Left ventricle myocardium inferior (tissue), 1 donor: ENCODE measurements at regions not wholly inside any gene's neighbourhood (a gene's known extent, or its start where the extent isn't known, plus 50 kb on each side); places are given as distances from the start of the nearest gene placed in this dataset.

Experiments
- DNase-seq: peaks from one replicate; pipeline ENCODE4 v3.0.0-alpha.2; 2020
- H3K27ac ChIP-seq: fragments of 200-600 bp; replicated peaks from 2 replicates; pipeline ENCODE4 v1.8.0; 2021
- H3K27me3 ChIP-seq: fragments of 200-600 bp; 2 replicates; pipeline ENCODE4 v1.8.0; 2021; ENCODE audit warnings: low read depth
- H3K36me3 ChIP-seq: fragments of 200-600 bp; 2 replicates; pipeline ENCODE4 v1.8.0; 2021
- H3K4me1 ChIP-seq: fragments of 200-600 bp; 2 replicates; pipeline ENCODE4 v1.8.0; 2021
- H3K4me3 ChIP-seq: fragments of 200-600 bp; 2 replicates; pipeline ENCODE4 v1.8.0; 2021; ENCODE audit warnings: mild to moderate bottlenecking, moderate library complexity
- H3K9me3 ChIP-seq: fragments of 200-600 bp; replicated peaks from 2 replicates; pipeline ENCODE4 v1.8.0; 2021
- CTCF ChIP-seq: fragments of 200-600 bp; IDR thresholded peaks from 2 replicates; pipeline ENCODE4 v1.8.0; 2021; ENCODE audit warnings: antibody characterized with exemption, mild to moderate bottlenecking, borderline replicate concordance
- intact Hi-C: fragments of 100-400 bp; cut with micrococcal nuclease; formaldehyde crosslinking; loops from one replicate; pipeline ENCODE4 v1.11.0; 2022
- donor health status: DM: no; HTN: yes; CAD: no; lungs with severe emphysema.

GRCh38 chrY:15349351-15349750, 825.0 kb downstream of the NLGN4Y start:
- no peaks in the 10 kb centered on the region for H3K27me3 ChIP-seq
- no peaks in the 10 kb centered on the region for H3K36me3 ChIP-seq
- H3K9me3 ChIP-seq, result no peaks in the 10 kb centered on the region
- H3K27ac ChIP-seq, result no peak overlapping the region
- no peaks in the 10 kb centered on the region for H3K4me1 ChIP-seq
- no peak overlapping the region for H3K4me3 ChIP-seq
- TF ChIP-seq CTCF, result no peak
- intact Hi-C loops, result no loop called here
- no peak for DNase-seq

GRCh38 chrY:15355321-15355720, 831.0 kb downstream of the NLGN4Y start:
- H3K9me3 ChIP-seq, result no peaks in the 10 kb centered on the region
- no peak overlapping the region for H3K27ac ChIP-seq
- H3K4me1 ChIP-seq, result no peaks in the 10 kb centered on the region
- intact Hi-C loops, result no loop called here
- DNase-seq, result no peak
- H3K36me3 ChIP-seq, result no peaks in the 10 kb centered on the region
- no peak overlapping the region for H3K4me3 ChIP-seq
- no peak for TF ChIP-seq CTCF
- H3K27me3 ChIP-seq, result no peaks in the 10 kb centered on the region

- Histone ChIP-seq H3K27ac (no peak overlapping the region), H3K36me3 (no peaks in the 10 kb centered on the region), H3K4me3 (no peak overlapping the region), H3K4me1 (no peaks in the 10 kb centered on the region), H3K9me3 (no peaks in the 10 kb centered on the region), H3K27me3 (no peaks in the 10 kb centered on the region)
- TF ChIP-seq CTCF, result no peak
- no peak for DNase-seq
- intact Hi-C loops, result no loop called here
Observed at GRCh38 chrY:15360471-15360870, 836.1 kb downstream of the NLGN4Y start.

- Histone ChIP-seq H3K9me3 (no peaks in the 10 kb centered on the region), H3K36me3 (no peaks in the 10 kb centered on the region), H3K27ac (no peak overlapping the region), H3K27me3 (no peaks in the 10 kb centered on the region), H3K4me3 (no peak overlapping the region), H3K4me1 (no peaks in the 10 kb centered on the region)
- intact Hi-C loops, result no loop called here
- DNase-seq, result no peak
- TF ChIP-seq CTCF, result no peak
Observed at GRCh38 chrY:15364996-15365395, 840.7 kb downstream of the NLGN4Y start.

GRCh38 chrY:15368786-15369185, 844.5 kb downstream of the NLGN4Y start:
- H3K9me3 ChIP-seq, result no peaks in the 10 kb centered on the region
- no peak for TF ChIP-seq CTCF
- DNase-seq, result no peak
- H3K36me3 ChIP-seq, result no peaks in the 10 kb centered on the region
- no peaks in the 10 kb centered on the region for H3K27me3 ChIP-seq
- H3K27ac ChIP-seq, result no peak overlapping the region
- H3K4me1 ChIP-seq, result no peaks in the 10 kb centered on the region
- intact Hi-C loops, result no loop called here
- no peak overlapping the region for H3K4me3 ChIP-seq

- Histone ChIP-seq H3K4me1 (no peaks in the 10 kb centered on the region), H3K27me3 (no peaks in the 10 kb centered on the region), H3K4me3 (no peak overlapping the region), H3K9me3 (no peaks in the 10 kb centered on the region), H3K27ac (no peak overlapping the region), H3K36me3 (no peaks in the 10 kb centered on the region)
- TF ChIP-seq CTCF, result no peak
- DNase-seq, result no peak
- intact Hi-C loops, result no loop called here
Observed at GRCh38 chrY:15385178-15385577, 860.8 kb downstream of the NLGN4Y start.
